GM18498 (cell line): ENCODE measurements at regions not wholly inside any gene's neighbourhood (a gene's known extent, or its start where the extent isn't known, plus 50 kb on each side); places are given as distances from the start of the nearest gene placed in this dataset.

Experiments used
- ATAC-seq: cut with Tn5 transposase; IDR thresholded peaks from one replicate; pipeline ENCODE4 v1.9.1; 2021; ENCODE audit warnings: mild to moderate bottlenecking, moderate library complexity; ENCODE audit not compliant: unreplicated experiment

- ATAC-seq, result peak; percentile 58
Measured at GRCh38 chr2:221844212-221845020, 272.3 kb upstream of the EPHA4 start.

GRCh38 chr2:221836095-221836494 is 264.0 kb upstream of the EPHA4 start:
- ATAC-seq, result no peak

- ATAC-seq, result no peak
Measured at GRCh38 chr2:221833966-221834365, 261.9 kb upstream of the EPHA4 start.

- no peak for ATAC-seq
Measured at GRCh38 chr2:221831051-221831450, 258.9 kb upstream of the EPHA4 start.

- ATAC-seq, result no peak
Measured at GRCh38 chr2:221822416-221822815, 250.3 kb upstream of the EPHA4 start.

GRCh38 chr2:221818616-221819320 is 246.7 kb upstream of the EPHA4 start:
- ATAC-seq, result no peak

GRCh38 chr2:221817878-221818277 is 245.8 kb upstream of the EPHA4 start:
- ATAC-seq, result no peak

GRCh38 chr2:221817052-221817451 is 244.9 kb upstream of the EPHA4 start:
- ATAC-seq, result no peak

GRCh38 chr2:221816566-221816965 is 244.5 kb upstream of the EPHA4 start:
- no peak for ATAC-seq

- no peak for ATAC-seq
Measured at GRCh38 chr2:221810650-221811049, 238.5 kb upstream of the EPHA4 start.

GRCh38 chr2:221810245-221810644 is 238.1 kb upstream of the EPHA4 start:
- ATAC-seq, result no peak

GRCh38 chr2:221808488-221808887 is 236.4 kb upstream of the EPHA4 start:
- no peak for ATAC-seq

GRCh38 chr2:221807706-221808105 is 235.6 kb upstream of the EPHA4 start:
- no peak for ATAC-seq

- ATAC-seq, result no peak
Measured at GRCh38 chr2:221802089-221802488, 230.0 kb upstream of the EPHA4 start.

- no peak for ATAC-seq
Measured at GRCh38 chr2:221792971-221793521, 220.9 kb upstream of the EPHA4 start.

GRCh38 chr2:221791844-221792243 is 219.7 kb upstream of the EPHA4 start:
- no peak for ATAC-seq

- ATAC-seq, result no peak
Measured at GRCh38 chr2:221787561-221787960, 215.5 kb upstream of the EPHA4 start.

GRCh38 chr2:221786297-221786926 is 214.3 kb upstream of the EPHA4 start:
- ATAC-seq, result no peak

GRCh38 chr2:221780281-221780688 is 208.2 kb upstream of the EPHA4 start:
- no peak for ATAC-seq

- no peak for ATAC-seq
Measured at GRCh38 chr2:221779614-221780067, 207.5 kb upstream of the EPHA4 start.

- ATAC-seq, result no peak
Measured at GRCh38 chr2:221778025-221778424, 205.9 kb upstream of the EPHA4 start.
